GM19043 (cell line): ENCODE measurements at regions not wholly inside any gene's neighbourhood (a gene's known extent, or its start where the extent isn't known, plus 50 kb on each side); places are given as distances from the start of the nearest gene placed in this dataset.

Source experiments
- ATAC-seq: cut with Tn5 transposase; IDR thresholded peaks from one replicate; pipeline ENCODE4 v1.9.1; 2021; ENCODE audit warnings: low read depth; ENCODE audit not compliant: unreplicated experiment

- no peak for ATAC-seq
Observed at GRCh38 chr5:69038539-69038938, 55.3 kb upstream of the SLC30A5 start.

- ATAC-seq = no peak
Observed at GRCh38 chr5:69039829-69040228, 54.0 kb upstream of the SLC30A5 start.

- ATAC-seq = peak; percentile 40
Observed at GRCh38 chr5:69042500-69042899, 51.3 kb upstream of the SLC30A5 start.

- peak; percentile 92 for ATAC-seq
Observed at GRCh38 chr5:69042915-69043654, 50.7 kb upstream of the SLC30A5 start.

- ATAC-seq = no peak
Observed at GRCh38 chr5:69043655-69043996, 50.2 kb upstream of the SLC30A5 start.
